ENCODE measurements at regions not wholly inside any gene's neighbourhood (a gene's known extent, or its start where the extent isn't known, plus 50 kb on each side); places are given as distances from the start of the nearest gene placed in this dataset.
"Not testable (repeated sequence)": the region's sequence is repeated elsewhere in the genome, so short reads cannot be mapped to it uniquely, and the experiment has no call there.

DNA sequence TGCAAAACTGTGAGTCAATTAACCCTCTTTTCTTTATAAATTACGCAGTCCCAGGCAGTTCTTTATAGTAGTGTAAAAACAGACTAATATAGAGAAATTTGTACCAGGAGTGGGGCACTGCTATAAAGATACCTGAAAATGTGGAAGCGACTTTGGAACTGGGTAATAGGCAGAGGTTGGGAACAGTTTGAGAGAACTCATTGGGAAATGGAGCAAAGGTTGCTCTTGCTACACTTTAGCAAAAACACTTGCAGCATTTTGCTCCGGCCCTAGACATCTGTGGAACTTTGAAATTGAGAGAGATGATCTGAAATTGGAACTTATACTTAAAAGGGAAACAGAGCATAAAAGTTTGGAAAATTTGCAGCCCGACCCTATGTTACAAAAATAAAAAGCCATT, 810.9 kb downstream of the LTN1 start:
- DNase-seq (ENCODE audit: low spot score) = no peak

DNA sequence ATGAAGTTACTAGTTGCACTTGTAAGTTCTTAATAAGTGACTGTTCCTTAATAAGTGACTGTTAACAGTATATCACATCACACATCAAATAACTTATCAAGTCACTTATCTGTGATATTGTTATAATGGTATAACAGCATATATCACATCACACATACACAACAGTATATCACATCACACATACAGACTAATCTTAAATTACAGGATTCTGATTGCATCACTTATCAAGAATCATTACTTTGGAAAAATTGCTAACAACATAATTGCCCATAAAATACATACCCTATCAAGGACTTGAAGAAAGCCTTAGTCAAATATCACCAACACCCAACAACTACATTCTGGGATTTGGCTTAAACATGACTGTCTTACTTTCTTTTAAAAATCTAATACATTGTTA, 813.5 kb downstream of the LTN1 start:
- no peak for DNase-seq (ENCODE audit: low spot score)

DNA sequence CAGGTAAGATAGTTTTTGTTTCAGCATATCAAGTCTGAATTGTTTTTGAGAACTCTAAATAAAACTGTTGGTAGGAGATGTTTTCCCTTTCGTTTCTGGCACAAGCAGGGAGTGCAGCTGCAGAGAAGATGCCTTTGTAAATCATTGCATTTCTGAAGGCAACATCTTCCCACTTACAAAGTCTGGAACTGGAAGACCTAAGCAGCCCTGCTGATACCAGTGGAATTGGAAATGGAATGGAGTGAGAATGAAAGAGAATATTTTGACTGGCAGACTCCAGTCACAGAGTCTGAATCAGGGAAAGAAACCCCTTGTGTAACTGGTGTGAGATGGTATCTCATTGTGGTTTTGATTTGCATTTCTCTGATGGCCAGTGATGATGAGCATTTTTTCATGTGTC, 815.6 kb downstream of the LTN1 start:
- DNase-seq (ENCODE audit: low spot score) = no peak

DNA sequence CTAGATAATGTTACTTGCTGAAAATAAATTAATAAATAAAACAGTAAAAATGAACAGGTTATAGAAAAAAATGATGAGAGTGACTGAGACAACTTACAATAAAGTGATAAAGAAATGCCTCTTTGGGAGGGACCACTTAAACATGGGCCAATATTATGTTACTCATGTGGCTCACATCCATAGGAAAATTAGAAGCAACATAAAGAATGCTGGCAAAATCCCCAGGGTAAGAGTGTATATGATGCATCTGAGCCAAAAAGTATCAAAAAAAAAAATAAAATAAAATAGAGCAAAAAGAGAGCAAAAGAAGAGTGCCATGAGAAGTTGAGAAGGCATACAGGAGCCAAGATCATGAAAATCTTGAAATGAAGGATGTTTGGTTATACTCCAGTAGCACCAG, 818.0 kb downstream of the LTN1 start:
- DNase-seq (ENCODE audit: low spot score) = no peak

DNA sequence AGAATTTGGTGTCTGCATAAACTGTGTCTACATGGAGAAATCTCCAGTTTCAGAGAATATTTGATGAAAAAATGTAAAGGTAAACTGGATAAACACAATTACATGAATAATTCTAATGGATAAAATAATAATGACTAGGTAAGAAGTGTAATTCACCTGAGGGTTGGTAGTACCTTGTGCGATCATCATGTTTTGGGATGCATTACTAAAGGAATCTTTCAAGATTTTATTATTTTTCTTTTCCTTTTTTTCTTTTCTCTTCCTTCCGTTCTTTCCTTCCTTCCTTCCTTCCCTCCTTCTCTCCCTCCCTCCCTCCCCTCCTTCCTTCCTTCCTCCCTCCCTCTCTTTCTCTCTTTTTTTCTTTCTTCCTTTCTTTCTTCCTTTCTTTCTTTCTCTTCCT, 818.7 kb downstream of the LTN1 start:
- no peak for DNase-seq (ENCODE audit: low spot score)

DNA sequence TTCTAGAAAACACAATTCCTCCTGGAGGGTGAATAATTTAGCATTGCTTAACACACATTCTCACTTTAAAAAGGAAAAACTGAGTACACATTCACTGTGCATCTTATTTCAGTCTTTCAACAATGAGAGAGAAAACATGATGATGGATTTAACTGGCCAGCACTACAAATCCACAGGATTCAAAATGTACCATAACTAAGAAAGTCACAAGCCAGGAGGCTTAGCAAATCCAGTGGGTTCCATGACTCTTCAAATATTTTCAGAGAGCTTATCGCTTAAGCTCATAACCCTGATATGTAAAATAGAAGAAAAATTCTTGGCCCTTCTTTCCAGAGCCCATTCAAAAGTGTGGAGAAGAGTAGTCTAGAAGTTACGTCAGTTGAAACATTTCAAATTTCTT, 820.3 kb downstream of the LTN1 start:
- no peak for DNase-seq (ENCODE audit: low spot score)

DNA sequence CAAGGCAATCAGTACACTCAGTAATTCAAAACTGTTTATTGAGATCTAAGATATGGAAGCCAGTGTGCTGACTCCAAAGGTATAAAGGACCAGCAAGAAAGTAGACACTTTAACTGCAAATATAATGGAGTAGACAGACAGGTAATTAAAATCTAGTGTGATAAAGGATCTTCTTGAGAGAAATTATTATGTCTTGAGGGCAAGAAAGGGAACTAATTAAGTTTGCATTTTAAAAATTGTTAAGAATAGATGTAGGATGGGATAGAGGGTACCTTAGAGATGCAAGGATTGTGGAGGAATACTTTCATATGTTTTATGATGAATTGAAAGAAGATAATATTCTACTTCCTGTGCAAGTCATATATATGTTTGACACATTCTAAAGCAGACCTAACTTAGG, 825.3 kb downstream of the LTN1 start:
- DNase-seq (ENCODE audit: low spot score) = no peak

DNA sequence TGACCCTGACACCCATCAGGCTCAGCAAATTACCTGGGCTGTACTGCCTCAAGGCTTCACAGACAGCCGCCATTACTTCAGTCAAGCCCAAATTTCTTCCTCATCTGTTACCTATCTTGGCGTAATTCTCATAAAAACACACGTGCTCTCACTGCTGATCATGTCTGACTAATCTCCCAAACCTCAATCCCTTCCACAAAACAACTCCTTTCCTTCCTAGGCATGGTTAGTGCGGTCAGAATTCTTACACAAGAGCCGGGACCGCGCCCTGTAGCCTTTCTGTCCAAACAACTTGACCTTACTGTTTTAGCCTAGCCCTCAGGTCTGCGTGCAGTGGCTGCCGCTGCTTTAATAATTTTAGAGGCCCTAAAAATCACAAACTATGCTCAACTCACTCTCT, 828.2 kb downstream of the LTN1 start:
- DNase-seq (ENCODE audit: low spot score) = not testable (repeated sequence)

DNA sequence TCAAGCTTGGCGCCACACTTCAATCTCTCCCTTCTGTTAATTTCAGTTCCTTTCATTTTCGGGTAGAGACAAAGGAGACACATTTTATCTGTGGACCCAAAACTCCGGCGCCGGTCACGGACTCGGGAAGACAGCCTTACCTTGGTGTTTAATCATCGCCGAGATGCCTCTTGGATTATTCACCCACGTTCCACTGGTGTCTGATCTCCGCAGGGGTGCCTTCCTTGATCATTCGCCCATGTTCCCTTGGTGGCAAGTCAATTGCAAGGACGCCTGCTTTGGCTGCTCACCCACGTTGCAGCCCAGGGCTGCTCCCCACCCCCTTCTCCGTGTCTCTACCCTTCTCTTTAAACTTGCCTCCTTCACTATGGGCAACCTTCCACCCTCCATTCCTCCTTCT, 830.6 kb downstream of the LTN1 start:
- not testable (repeated sequence) for DNase-seq (ENCODE audit: low spot score)

DNA sequence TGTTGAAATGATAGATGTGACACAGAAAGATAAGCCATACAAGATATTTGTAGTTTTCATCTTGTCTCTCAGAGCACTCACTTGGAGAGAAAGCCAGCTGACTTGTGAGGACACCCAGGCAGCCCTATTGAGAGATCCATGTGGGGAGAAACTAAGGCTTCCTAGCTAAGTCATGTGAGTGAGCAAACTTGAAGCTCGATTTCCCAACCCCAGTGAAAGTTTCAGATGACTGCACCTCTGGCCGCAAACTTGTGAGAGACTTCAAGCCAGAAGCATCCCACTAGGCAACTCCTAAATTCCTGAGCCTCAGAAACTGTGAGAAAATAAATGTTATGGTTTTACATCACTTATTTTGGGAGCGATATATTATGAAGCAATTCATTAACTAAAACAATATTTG, 832.3 kb downstream of the LTN1 start:
- no peak for DNase-seq (ENCODE audit: low spot score)

DNA sequence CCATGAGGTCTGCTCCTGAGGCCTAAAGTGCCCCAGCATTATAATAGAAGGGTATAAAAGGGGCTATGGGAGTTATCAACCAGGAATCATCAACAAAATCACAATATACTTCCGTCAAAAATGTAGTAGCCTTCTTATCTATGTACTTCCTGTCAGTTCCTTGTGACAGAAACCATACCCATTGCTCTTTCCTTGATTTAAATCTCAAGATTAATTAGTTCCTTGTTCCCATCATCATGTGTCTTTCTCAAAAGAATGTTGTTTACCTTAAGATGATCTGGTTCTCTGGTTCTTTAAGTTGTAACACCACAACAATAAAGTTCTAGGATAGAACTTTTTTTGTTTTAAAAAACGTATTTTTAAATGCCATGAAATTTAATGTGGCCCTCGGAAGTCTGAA, 833.3 kb downstream of the LTN1 start:
- no peak for DNase-seq (ENCODE audit: low spot score)

DNA sequence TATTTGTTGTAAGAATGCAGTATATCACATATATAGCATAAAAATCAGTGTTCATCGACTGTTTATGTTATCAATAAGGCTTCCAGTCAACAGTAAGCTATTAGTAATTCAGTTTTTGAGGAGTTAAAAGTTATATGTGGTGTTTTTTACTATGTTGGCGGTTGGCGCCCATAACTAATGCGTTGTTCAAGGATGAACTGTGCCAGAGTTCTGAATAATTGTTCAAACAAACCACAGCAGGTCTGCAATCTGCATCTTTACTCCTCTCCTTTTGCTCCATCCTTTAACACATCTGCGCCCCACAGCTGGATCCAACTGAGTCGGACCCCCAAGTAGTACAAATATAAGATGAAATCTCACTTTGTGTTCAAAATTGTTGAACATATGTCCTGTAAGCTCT, 836.1 kb downstream of the LTN1 start:
- no peak for DNase-seq (ENCODE audit: low spot score)

DNA sequence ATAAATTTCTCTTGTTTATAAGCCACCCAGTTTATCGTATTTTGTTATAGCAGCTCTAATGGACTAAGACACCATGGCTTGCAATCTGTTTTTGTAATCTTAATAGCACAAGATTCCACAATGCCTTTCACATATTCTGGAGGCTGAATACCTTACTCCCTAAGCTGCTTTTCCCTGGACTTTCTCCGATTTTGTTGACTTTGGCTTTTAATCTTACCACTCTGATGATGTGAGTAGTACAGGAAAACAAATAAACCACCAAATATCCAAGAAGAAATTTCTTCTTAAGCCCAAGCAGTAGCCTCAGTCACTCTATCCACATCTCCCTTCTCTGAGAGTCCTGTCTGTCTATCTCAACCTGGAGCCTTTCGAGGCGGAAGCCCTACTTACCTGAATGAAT, 838.6 kb downstream of the LTN1 start:
- DNase-seq (ENCODE audit: low spot score) = no peak

DNA sequence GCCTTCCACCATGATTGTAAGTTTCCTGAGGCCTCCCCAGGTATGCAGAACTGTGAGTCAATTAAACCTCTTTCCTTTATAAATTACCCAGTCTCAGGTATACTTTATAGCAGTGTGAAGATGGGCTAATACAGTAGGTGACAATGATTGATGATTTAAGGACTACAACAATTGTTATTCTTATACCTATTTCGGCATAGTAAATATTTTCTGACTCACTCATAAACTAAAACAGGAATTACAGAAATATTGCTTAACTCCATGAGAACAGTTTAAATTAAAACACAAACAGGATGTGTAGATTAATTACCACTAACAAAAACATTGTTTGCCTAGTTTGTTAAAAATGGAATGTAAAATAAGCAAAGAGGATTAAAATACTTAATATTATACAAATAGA, 839.9 kb downstream of the LTN1 start:
- no peak for DNase-seq (ENCODE audit: low spot score)

DNA sequence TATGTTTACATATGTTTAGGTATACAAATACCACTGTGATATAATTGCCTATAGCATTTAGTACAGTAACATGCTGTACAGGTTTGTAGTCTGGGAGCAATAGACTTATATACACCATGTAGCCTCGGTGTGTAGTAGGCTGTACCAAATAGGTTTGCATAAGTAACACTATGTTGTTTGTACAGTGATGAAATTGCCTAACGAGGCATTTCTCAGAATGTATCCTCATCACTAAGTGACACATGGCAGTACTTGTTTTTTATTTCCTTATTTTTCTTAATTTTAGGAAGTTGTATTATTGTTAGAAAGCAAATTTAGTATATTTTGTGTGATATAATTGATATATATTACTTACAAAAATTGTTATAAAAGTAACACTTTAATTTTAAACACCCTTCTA, 840.9 kb downstream of the LTN1 start:
- DNase-seq (ENCODE audit: low spot score) = no peak

DNA sequence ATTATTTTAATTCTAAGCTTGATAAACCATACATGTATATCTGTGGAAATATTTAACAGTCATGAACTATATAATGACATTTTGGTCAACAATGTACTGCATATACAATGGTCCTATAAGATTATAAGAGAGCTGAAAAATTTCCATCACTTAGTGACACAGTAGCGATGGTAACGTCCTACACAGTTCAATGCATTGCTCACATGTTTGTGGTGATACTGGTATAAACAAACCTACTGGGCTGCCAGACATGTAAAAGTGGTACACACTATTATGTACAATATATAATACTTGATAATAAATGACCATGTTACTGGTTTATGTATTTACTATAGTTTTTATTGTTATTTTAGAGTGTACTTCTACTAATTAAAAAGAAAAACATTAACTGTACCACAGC, 841.9 kb downstream of the LTN1 start:
- no peak for DNase-seq (ENCODE audit: low spot score)

DNA sequence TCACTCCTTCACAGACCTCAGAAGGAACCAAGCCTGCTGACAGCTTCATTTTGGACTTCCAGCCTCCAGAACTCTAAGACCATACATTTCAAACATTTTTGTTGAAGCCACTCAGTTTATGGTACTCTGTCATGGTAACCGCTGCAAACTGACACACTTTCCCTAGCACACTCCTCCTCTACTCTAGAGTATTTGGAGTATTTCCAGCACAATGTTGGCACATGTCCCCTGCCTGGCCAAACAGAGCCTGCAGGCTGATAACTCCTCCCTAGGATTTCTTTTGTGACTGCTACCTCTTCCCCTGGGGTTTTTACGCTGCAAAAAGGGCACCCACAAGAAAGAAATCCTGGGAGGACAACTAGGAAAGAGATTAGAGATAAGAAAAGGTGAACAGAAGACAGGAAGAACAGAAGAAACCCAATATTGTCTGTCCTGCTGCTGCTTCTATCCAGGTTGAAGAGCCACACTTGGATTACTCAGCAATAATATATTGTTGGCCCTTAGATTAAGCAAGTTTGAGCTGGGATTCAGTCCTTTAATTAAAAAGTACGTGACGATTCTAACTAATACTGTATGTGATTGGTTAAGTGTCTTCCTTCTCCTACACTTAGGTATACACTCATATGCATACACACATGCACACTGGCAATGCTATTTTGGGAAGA, 844.1 kb downstream of the LTN1 start:
- no peak for DNase-seq (ENCODE audit: low spot score)

DNA sequence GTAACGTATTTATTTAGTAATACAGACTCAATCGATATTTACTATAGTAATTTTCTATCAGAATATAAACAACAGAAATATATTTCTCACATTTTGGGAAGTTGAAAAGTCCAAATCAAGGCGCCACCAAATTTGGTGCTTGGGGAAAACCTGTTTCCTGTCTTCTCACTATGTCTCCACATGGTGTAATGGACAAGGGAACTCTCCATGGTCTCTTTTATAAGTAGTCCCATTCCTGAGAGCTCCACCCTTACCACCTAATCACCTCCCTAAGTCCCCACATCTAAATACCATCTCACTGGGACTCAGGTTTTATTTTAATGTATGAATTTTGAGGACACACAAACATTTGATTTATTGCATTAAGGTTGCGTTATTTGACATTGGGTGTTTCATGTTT, 848.0 kb downstream of the LTN1 start:
- no peak for DNase-seq (ENCODE audit: low spot score)

DNA sequence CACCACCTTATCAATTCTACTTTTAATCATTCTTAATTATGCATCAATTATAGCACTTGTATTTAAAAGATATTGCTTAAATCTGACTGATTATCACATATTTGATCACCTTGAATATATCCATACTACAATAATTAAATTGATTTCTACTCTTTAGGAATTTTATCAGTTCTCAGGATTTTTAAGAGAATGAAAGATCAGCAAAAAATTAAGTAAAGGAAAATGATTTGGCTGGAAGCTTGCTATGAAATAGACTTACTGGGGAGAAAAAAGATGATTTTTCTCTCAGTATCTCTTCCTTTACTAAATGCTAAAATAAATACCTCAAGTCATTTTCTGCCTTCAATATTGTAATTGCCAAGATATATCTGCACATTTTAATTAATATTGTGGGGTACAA, 848.6 kb downstream of the LTN1 start:
- DNase-seq (ENCODE audit: low spot score) = no peak

DNA sequence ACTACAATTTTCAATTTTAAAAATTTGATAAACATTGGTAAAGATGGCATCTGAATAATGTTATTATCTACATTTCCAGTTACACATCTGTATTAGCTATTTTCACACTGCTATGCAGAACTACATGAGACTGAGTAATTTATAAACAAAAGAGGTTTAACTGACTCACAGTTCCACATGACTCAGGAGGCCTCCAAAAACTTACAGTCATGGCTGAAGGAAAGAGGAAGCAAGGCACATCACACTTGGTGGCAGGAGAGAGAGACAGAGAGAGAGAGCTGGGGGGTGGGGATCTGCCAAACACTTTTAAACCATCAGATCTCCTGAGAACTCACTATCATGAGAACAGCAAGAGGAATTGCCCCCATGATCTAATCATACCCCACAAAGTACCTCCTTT, 850.0 kb downstream of the LTN1 start:
- no peak for DNase-seq (ENCODE audit: low spot score)

DNA sequence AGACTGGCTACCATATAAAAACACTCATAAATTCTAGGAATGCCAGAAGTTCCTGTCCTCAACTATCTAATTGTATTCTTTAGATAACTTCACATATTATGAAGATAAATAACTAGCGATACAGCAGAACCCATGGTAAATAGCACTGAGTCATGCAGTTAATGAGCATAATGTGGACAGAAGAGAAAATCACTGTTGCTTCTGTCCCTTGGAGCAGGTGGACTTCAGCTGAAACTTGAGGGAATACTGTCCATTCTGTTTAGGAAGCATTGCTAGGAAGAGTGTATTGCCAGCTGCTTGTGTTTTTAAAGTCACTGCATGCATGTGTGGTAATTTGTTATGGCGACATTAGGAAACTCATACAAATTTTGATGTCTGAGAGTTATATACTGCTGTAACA, 854.4 kb downstream of the LTN1 start:
- DNase-seq (ENCODE audit: low spot score) = no peak

DNA sequence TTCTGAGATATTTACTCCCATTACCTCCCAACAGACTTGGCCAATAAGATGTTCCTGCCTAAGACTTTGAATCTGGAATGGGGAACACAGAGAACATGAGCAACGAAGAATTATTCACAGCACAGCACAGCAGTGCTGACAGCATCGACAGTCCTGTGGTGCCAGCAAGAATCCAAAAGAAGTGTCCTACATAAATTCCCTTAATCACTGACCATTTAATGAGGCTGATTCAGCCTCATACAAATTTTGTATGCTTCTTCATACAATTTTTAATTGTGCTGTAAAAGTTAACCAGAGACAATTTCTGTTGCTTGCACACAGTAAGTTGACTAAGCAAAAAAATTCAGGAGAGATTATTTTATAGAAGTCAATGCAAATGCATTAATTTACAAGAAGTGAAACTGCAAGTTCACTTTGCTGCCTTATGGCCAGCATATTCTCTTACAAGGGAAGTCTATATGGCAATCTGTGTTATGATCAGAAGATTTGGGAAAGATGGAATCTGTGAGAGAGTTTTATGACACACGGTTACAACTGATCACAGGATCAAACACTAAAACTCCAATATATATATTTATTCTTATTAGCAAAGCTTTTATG, 855.9 kb downstream of the LTN1 start:
- DNase-seq (ENCODE audit: low spot score) = no peak

DNA sequence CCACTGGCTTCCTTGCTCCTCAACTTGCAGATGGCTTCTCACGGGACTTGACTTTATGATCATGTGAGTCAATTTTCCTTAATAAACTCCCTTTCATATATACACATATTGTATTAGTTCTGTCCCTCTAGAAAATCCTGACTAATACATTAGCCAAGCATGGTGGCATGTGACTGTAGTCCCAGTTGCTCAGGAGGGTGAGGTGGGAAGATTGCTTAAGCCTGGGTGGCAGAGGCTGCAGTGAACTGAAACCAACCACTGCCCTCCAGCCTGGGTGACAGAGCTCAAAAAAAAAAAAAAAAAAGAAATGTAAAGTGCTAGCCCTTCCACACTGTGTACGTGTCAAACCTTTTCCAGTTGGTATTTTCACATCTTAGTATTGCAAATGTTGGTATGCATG, 857.0 kb downstream of the LTN1 start:
- DNase-seq (ENCODE audit: low spot score) = no peak

DNA sequence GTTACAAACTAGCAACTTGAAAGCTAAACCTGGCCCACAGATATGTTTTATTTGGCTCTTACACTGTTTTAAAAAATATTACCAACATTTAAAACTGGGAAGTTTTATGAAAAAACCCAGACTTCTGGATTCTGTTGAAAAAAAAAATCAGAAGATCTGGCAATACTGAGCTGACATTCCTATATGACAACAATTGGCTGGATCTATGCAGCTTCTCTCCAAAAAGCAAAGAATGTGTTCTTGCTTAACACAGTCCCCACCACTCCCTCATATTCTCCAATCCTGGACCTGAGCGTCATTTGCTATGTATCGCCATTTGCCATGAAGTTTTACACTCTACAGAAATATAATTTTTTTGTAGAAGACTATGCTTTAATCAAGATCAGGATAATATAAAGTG, 859.6 kb downstream of the LTN1 start:
- no peak for DNase-seq (ENCODE audit: low spot score)

DNA sequence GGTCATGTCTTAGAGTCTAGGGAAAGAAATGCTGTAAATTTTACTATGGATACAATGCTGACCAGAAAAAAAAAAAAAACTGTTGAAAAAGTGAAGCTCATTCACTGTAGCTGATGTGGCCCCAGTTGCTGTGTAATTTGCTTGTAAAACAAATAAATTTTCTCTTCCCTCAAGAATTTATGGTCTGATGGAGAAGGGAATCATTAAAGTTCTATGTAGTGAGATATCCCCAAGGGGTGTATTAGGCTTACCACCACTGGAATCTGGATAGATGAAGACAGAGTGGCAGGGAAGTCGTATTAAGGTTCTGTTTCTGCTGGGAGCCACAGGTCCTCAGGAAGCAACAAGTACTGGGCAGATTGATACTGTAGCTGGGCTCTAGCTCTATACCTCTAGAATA, 860.0 kb downstream of the LTN1 start:
- peak; percentile 11 for DNase-seq (ENCODE audit: low spot score)

Data from hepatic stellate cell (primary cell).